Right cardiac atrium (tissue), 5 donors: ENCODE measurements at regions not wholly inside any gene's neighbourhood (a gene's known extent, or its start where the extent isn't known, plus 50 kb on each side); places are given as distances from the start of the nearest gene placed in this dataset.
"Not testable (repeated sequence)": the region's sequence is repeated elsewhere in the genome, so short reads cannot be mapped to it uniquely, and the experiment has no call there.

Experiments
- ATAC-seq, 2 donors: fragments of 200-7000 bp; cut with Tn5 transposase; one replicate each; pipeline versions ENCODE4 v1.8.0 to v1.9.1; 2020; ENCODE audit warnings: moderate library complexity in 2 of 2, mild to moderate bottlenecking in 1 of 2
- DNase-seq, 3 donors: peaks; one replicate each; pipeline ENCODE4 v3.0.0-alpha.2; 2020
- H3K27ac ChIP-seq: one replicate; pipeline ENCODE4 v1.5.1; 2013; ENCODE audit warnings: mild to moderate bottlenecking, low read length, control low read depth, moderate library complexity
- H3K27me3 ChIP-seq: one replicate; pipeline ENCODE4 v1.6.1; 2013; ENCODE audit not compliant: control insufficient read depth, insufficient read depth
- H3K4me1 ChIP-seq: one replicate; pipeline ENCODE4 v1.6.1; 2013; ENCODE audit warnings: low read length; ENCODE audit not compliant: control insufficient read depth, insufficient read depth
- H3K4me3 ChIP-seq: one replicate; pipeline ENCODE4 v1.5.1; 2013; ENCODE audit warnings: low read length, control low read depth
- H3K9me3 ChIP-seq: one replicate; pipeline ENCODE4 v1.6.1; 2013; ENCODE audit warnings: low read length; ENCODE audit not compliant: control insufficient read depth
- WGBS: extraction: QIAGEN DNeasy Blood & Tissue Kit; methylation state at CpG from one replicate; pipeline ENCODE4 v1.1.7; 2013; 5-methylcytosine and 5-hydroxymethylcytosine counted together
- intact Hi-C, 4 donors: fragments of 100-400 bp; cut with DNase I; formaldehyde crosslinking; loops; one replicate each; pipeline versions ENCODE4 v1.11.0 to v1.14.0; 2022 to 2023
- donor health status: healthy with polysubstance abuse.
- donor health status: DM: no; HTN: yes; CAD: no.
- donor health status: DM: no; HTN: no; CAD: no.
- donor health status: DM: no; HTN: yes; CAD: no; lungs with severe emphysema.
- donor health status: DM: yes; HTN: yes; CAD: no.

GRCh38 chrX:454514-454913 is 67.8 kb upstream of the PPP2R3B start:
- H3K4me3 ChIP-seq, H3K4me1 ChIP-seq, H3K9me3 ChIP-seq, intact Hi-C loops, H3K27me3 ChIP-seq, H3K27ac ChIP-seq, ATAC-seq, DNase-seq: not testable (repeated sequence)
- WGBS, result 97% methylated on average over 7 of the region's 7 CpGs

- Histone ChIP-seq H3K9me3 (no peaks in the 10 kb centered on the region), H3K27me3 (no peaks in the 10 kb centered on the region), H3K27ac (no peak overlapping the region), H3K4me3 (no peak overlapping the region), H3K4me1 (no peaks in the 10 kb centered on the region)
- DNase-seq (no peak), ATAC-seq (no peak)
- 72% methylated on average over 8 of the region's 8 CpGs for WGBS
- intact Hi-C loops, result no loop called here
These were observed 68.5 kb upstream of the PPP2R3B start for GRCh38 chrX:455199-455598.

DNA sequence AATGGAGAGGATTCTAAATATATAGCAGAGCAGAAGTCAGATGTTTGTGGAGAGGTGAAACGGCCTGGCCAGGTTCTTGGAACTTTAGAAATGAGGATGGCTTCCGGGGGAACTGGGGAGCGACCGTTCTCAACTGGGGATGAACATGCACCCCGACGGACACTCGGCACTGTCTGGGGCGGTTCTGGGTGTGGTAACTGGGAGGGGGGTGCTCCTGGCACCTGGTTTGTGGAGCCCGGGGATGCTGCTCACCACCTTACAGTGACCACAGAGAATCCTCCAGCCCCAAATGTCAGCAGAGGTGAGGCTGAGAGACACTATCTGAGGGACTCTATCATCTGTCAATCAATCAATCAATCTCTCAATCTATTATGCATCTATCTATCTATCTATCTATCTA is 69.0 kb upstream of the PPP2R3B start:
- intact Hi-C loops, result no loop called here
- H3K27ac ChIP-seq, result no peak overlapping the region
- H3K9me3 ChIP-seq, result no peaks in the 10 kb centered on the region
- H3K4me1 ChIP-seq, result no peaks in the 10 kb centered on the region
- WGBS, result 68% methylated on average over 9 of the region's 9 CpGs
- H3K27me3 ChIP-seq, result no peaks in the 10 kb centered on the region
- DNase-seq (no peak), ATAC-seq (no peak)
- no peak overlapping the region for H3K4me3 ChIP-seq

GRCh38 chrX:456146-456545 is 69.4 kb upstream of the PPP2R3B start:
- DNase-seq (no peak), ATAC-seq (no peak)
- H3K27ac ChIP-seq, result no peak overlapping the region
- H3K27me3 ChIP-seq, result no peaks in the 10 kb centered on the region
- H3K4me3 ChIP-seq, result no peak overlapping the region
- intact Hi-C loops, result no loop called here
- no peaks in the 10 kb centered on the region for H3K9me3 ChIP-seq
- H3K4me1 ChIP-seq, result no peaks in the 10 kb centered on the region

GRCh38 chrX:456551-457291 is 70.0 kb upstream of the PPP2R3B start:
- H3K4me1 ChIP-seq, result no peaks in the 10 kb centered on the region
- H3K9me3 ChIP-seq, result no peaks in the 10 kb centered on the region
- no peak overlapping the region for H3K27ac ChIP-seq
- intact Hi-C loops, result no loop called here
- no peaks in the 10 kb centered on the region for H3K27me3 ChIP-seq
- H3K4me3 ChIP-seq, result no peak overlapping the region
- DNase-seq (no peak), ATAC-seq (no peak)
- 72% methylated on average over 5 of the region's 5 CpGs for WGBS

- no peak for DNase-seq
- Histone ChIP-seq H3K27ac (no peak overlapping the region), H3K9me3 (no peaks in the 10 kb centered on the region), H3K27me3 (no peaks in the 10 kb centered on the region), H3K4me3 (no peak overlapping the region), H3K4me1 (no peaks in the 10 kb centered on the region)
- 69% methylated on average over 2 of the region's 2 CpGs for WGBS
- intact Hi-C loops, result no loop called here
- ATAC-seq, result no peak
These were observed 70.6 kb upstream of the PPP2R3B start for GRCh38 chrX:457292-457679.

GRCh38 chrX:458631-459061 is 71.9 kb upstream of the PPP2R3B start:
- Histone ChIP-seq H3K4me1 (no peaks in the 10 kb centered on the region), H3K4me3 (no peak overlapping the region), H3K27ac (no peak overlapping the region), H3K9me3 (no peaks in the 10 kb centered on the region), H3K27me3 (no peaks in the 10 kb centered on the region)
- ATAC-seq (no peak), DNase-seq (no peak)
- intact Hi-C loops, result no loop called here
- 92% methylated on average over 20 of the region's 20 CpGs for WGBS

GRCh38 chrX:459611-460010 is 72.9 kb upstream of the PPP2R3B start:
- 61% methylated on average over 20 of the region's 20 CpGs for WGBS
- ATAC-seq (no peak), DNase-seq (no peak)
- intact Hi-C loops, result no loop called here
- no peaks in the 10 kb centered on the region for H3K4me1 ChIP-seq
- no peak overlapping the region for H3K27ac ChIP-seq
- no peaks in the 10 kb centered on the region for H3K27me3 ChIP-seq
- no peaks in the 10 kb centered on the region for H3K9me3 ChIP-seq
- no peak overlapping the region for H3K4me3 ChIP-seq

DNA sequence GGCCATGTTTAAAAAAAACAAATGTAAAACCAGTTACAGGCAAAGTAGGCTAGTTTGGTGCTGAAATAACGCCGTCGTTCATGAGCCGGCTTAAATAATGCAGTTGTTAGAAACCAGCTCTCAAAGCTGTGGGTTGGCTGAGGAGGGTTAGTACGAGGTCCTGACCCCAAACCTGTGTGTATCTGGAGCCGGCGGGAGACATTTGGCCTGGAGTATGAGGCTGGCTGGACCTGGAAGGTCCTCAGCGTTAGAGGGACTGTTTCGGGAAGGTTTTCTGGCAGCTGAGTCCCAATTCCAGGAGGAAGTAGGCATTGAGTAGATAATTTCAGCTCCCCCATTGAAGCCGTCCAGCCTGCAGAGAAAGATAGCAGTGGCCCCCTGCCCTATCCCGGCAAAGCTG is 73.4 kb upstream of the PPP2R3B start:
- 50% methylated on average over 11 of the region's 11 CpGs for WGBS
- H3K4me1 ChIP-seq, result no peaks in the 10 kb centered on the region
- H3K4me3 ChIP-seq, result no peak overlapping the region
- ATAC-seq (no peak), DNase-seq (no peak)
- H3K27me3 ChIP-seq, result no peaks in the 10 kb centered on the region
- H3K9me3 ChIP-seq, result no peaks in the 10 kb centered on the region
- intact Hi-C loops, result no loop called here
- H3K27ac ChIP-seq, result no peak overlapping the region

DNA sequence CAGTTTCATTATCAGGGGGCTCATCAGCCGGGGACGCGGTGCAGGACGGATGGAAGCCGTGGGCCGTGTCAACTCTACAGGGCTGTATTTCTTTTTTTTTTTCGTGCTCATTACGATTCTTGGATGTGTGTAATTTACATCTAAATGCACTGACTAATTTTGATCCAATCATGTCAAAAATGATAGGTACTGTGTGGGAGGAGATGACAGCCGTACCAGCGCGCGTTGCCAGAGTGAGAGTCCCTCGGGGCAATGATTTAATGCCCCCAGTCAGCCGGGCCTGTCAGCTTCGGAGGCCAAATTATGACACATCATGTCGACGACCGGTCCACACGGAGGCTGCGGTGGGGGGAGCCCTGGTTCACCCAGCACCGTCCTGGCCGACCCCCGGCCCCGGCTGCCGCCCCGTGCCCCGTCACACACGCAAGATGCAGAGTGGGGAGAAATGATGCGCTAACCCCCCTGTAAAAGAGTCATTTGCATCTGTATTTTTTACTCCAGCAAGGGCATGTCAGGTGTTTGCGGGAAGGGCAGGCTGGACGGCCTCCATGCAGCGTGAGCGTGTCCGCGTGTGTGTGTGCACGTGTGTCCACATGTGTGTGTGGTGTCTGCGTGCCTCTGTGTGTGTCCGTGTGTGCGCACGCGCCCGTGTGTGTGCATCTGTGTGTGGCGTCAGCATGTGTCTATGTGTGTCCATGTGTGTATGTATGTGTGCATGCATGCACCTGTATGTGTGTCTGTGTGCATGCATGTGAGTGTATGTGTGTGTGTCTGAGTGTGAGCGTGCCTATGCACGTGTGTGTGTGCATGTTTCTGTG is 74.3 kb upstream of the PPP2R3B start:
- H3K4me1 ChIP-seq, result no peaks in the 10 kb centered on the region
- no peak overlapping the region for H3K4me3 ChIP-seq
- no peaks in the 10 kb centered on the region for H3K27me3 ChIP-seq
- intact Hi-C loops, result no loop called here
- no peak for DNase-seq
- H3K9me3 ChIP-seq, result no peaks in the 10 kb centered on the region
- H3K27ac ChIP-seq, result no peak overlapping the region
- ATAC-seq, result no peak
- 84% methylated on average over 45 of the region's 45 CpGs for whole genome bisulfite sequencing

GRCh38 chrX:462853-463252 is 76.1 kb upstream of the PPP2R3B start:
- no peak for ATAC-seq

More at GRCh38 chrX:462853-463252, 76.1 kb upstream of the PPP2R3B start:
- H3K27ac ChIP-seq, result no peak overlapping the region
- H3K9me3 ChIP-seq, result no peaks in the 10 kb centered on the region
- WGBS, result 87% methylated on average over 21 of the region's 21 CpGs
- DNase-seq, result no peak
- H3K27me3 ChIP-seq, result no peaks in the 10 kb centered on the region
- H3K4me3 ChIP-seq, result no peak overlapping the region
- intact Hi-C loops, result no loop called here
- no peaks in the 10 kb centered on the region for H3K4me1 ChIP-seq
